ENCODE measurements at regions not wholly inside any gene's neighbourhood (a gene's known extent, or its start where the extent isn't known, plus 50 kb on each side); places are given as distances from the start of the nearest gene placed in this dataset.

DNA sequence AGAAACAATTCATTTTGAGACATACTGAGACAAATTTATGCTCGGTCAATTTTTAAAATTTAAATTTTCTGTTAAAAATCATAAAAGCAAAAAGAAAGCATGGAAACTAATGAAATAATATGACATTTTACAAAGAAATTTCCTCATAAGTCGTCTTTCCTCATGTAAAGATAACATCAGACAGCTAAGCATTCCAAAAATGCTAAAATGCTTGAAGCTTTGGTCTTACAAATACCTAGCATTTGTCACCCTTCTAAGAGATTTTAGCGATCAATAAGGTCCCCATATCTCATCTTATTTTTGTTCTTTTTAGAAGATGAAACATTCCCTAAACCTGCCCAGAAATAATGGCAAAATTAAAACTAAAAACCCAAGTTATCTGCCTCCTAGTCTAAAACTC, 68.5 kb upstream of the FREM2 start:
- TF ChIP-seq CTCF (conservative IDR thresholded peaks at IDR 0.05; ENCODE audit: low read length) (no peak), EZH2phosphoT487 (IDR thresholded peaks at IDR 0.05; ENCODE audit: borderline replicate concordance, low read depth, low read length) (no peak)

Measured in OCI-LY7 (cell line).